Testis (tissue), 2 donors: ENCODE measurements at regions not wholly inside any gene's neighbourhood (a gene's known extent, or its start where the extent isn't known, plus 50 kb on each side); places are given as distances from the start of the nearest gene placed in this dataset.

Experiments used
- DNase-seq: peaks from one replicate; pipeline ENCODE4 v3.0.0-alpha.2; 2019
- H3K27ac ChIP-seq, 2 donors: fragments of 200-600 bp; sonication (generic); one replicate each; pipeline ENCODE4 v1.5.1; 2019
- H3K27me3 ChIP-seq: fragments of 200-600 bp; sonication (generic); one replicate; pipeline ENCODE4 v1.5.1; 2019
- H3K36me3 ChIP-seq: fragments of 200-600 bp; sonication (generic); one replicate; pipeline ENCODE4 v1.5.1; 2017; ENCODE audit warnings: low read depth; ENCODE audit errors: missing control alignments
- H3K4me1 ChIP-seq: fragments of 200-600 bp; sonication (generic); one replicate; pipeline ENCODE4 v1.5.1; 2019
- H3K4me3 ChIP-seq, 2 donors: fragments of 200-600 bp; sonication (generic); one replicate each; pipeline ENCODE4 v1.5.1; 2017 to 2019
- H3K9me3 ChIP-seq: fragments of 200-600 bp; sonication (generic); one replicate; pipeline ENCODE4 v1.5.1; 2017
- CTCF ChIP-seq, 3 experiments: fragments of 450-650 bp in 2 of 3; fragments of 200-600 bp in 1 of 3; sonication (generic) in 1 of 3; IDR thresholded peaks; one replicate each; pipeline ENCODE4 v1.5.1; 2016 to 2019; ENCODE audit warnings: antibody characterized with exemption in 3 of 3, mild to moderate bottlenecking in 2 of 3, moderate library complexity in 1 of 3
- POLR2A ChIP-seq: fragments of 450-650 bp; IDR thresholded peaks from one replicate; pipeline ENCODE4 v1.6.1; 2017; ENCODE audit warnings: antibody characterized with exemption, mild to moderate bottlenecking, moderate library complexity
- WGBS, 2 donors: methylation state at CpG; one replicate each; pipeline ENCODE4 v1.1.5; 2018; 5-methylcytosine and 5-hydroxymethylcytosine counted together
- intact Hi-C: fragments of 100-400 bp; cut with DNase I; formaldehyde crosslinking; loops from one replicate; pipeline ENCODE4 v1.15.1; 2023; ENCODE audit warnings: low total_unique reads

GRCh38 chr3:28958656-28959055 is 322.2 kb upstream of the RBMS3 start:
- Histone ChIP-seq H3K36me3 (no peaks in the 10 kb centered on the region), H3K27me3 (no peaks in the 10 kb centered on the region), H3K4me3 (no peak overlapping the region), H3K4me1 (no peaks in the 10 kb centered on the region), H3K27ac (no peak overlapping the region), H3K9me3 (no peaks in the 10 kb centered on the region)
- WGBS, 2 donors = 89% methylated on average over 3 of the region's 3 CpGs; no CpG with 5 or more reads in 1 of the 2 donors
- DNase-seq = no peak
- intact Hi-C loops = no loop called here
- no peak for TF ChIP-seq CTCF (IDR thresholded peaks at IDR 0.05)
- TF ChIP-seq POLR2A = no peak

GRCh38 chr3:28971156-28971555 is 309.7 kb upstream of the RBMS3 start:
- 53 to 75% methylated on average over 3 of the region's 3 CpGs for WGBS, 2 donors
- no peaks in the 10 kb centered on the region for H3K9me3 ChIP-seq
- no peak for DNase-seq
- TF ChIP-seq CTCF (IDR thresholded peaks at IDR 0.05) (no peak), POLR2A (no peak)
- no peaks in the 10 kb centered on the region for H3K36me3 ChIP-seq
- no peak overlapping the region for H3K4me3 ChIP-seq
- no peaks in the 10 kb centered on the region for H3K4me1 ChIP-seq
- no peaks in the 10 kb centered on the region for H3K27me3 ChIP-seq
- intact Hi-C loops = no loop called here
- H3K27ac ChIP-seq = no peak overlapping the region

GRCh38 chr3:28972921-28973320 is 307.9 kb upstream of the RBMS3 start:
- DNase-seq = no peak
- no peaks in the 10 kb centered on the region for H3K4me1 ChIP-seq
- intact Hi-C loops = no loop called here
- no peak overlapping the region for H3K27ac ChIP-seq
- H3K9me3 ChIP-seq = no peaks in the 10 kb centered on the region
- no peaks in the 10 kb centered on the region for H3K36me3 ChIP-seq
- H3K4me3 ChIP-seq = no peak overlapping the region
- TF ChIP-seq POLR2A = no peak
- TF ChIP-seq CTCF (IDR thresholded peaks at IDR 0.05) = no peak
- no peaks in the 10 kb centered on the region for H3K27me3 ChIP-seq
- 53 to 73% methylated on average over 3 of the region's 3 CpGs for WGBS, 2 donors

- DNase-seq = no peak
- Histone ChIP-seq H3K4me1 (no peaks in the 10 kb centered on the region), H3K27me3 (no peaks in the 10 kb centered on the region), H3K9me3 (no peaks in the 10 kb centered on the region), H3K36me3 (no peaks in the 10 kb centered on the region), H3K27ac (no peak overlapping the region), H3K4me3 (no peak overlapping the region)
- TF ChIP-seq CTCF (IDR thresholded peaks at IDR 0.05) (no peak), POLR2A (no peak)
- intact Hi-C loops = no loop called here
Observed at GRCh38 chr3:28973609-28974008, 307.3 kb upstream of the RBMS3 start.

GRCh38 chr3:28978092-28978491 is 302.8 kb upstream of the RBMS3 start:
- H3K9me3 ChIP-seq = no peaks in the 10 kb centered on the region
- TF ChIP-seq POLR2A (no peak), CTCF (IDR thresholded peaks at IDR 0.05) (no peak)
- H3K36me3 ChIP-seq = no peaks in the 10 kb centered on the region
- H3K4me1 ChIP-seq = no peaks in the 10 kb centered on the region
- H3K4me3 ChIP-seq = no peak overlapping the region
- H3K27me3 ChIP-seq = no peaks in the 10 kb centered on the region
- 64 to 80% methylated on average over 3 of the region's 3 CpGs for WGBS, 2 donors
- H3K27ac ChIP-seq = no peak overlapping the region
- no peak for DNase-seq
- intact Hi-C loops = no loop called here
